ENCODE measurements at regions not wholly inside any gene's neighbourhood (a gene's known extent, or its start where the extent isn't known, plus 50 kb on each side); places are given as distances from the start of the nearest gene placed in this dataset.

GRCh38 chr5:23112237-23112636 is 259.1 kb upstream of the CDH12 start:
- H3K79me2 ChIP-seq (ENCODE audit: insufficient read depth, low read length), result no peaks in the 10 kb centered on the region
- intact Hi-C loops (cut with micrococcal nuclease; ENCODE audit: unreplicated experiment), result no loop called here
- no peaks in the 10 kb centered on the region for H4K20me1 ChIP-seq (ENCODE audit: insufficient read depth, low read length)
- ChIA-PET CTCF (ENCODE audit: low intra/inter-chr PET ratio, low total read pairs) (no interaction called here), POLR2A (no interaction called here)
- H3K27ac ChIP-seq (ENCODE audit: extremely low read length, insufficient read depth, low read length), result no peak overlapping the region
- no peak overlapping the region for H3K4me3 ChIP-seq (replicated peaks in 1 of 3; ENCODE audit: insufficient read depth in 1 of 3, low read depth in 2 of 3, low read length in 3 of 3)
- H3K9me3 ChIP-seq (ENCODE audit: low read length), result 0 out of 2 replicates have a peak, but pooled peaks cover 17% of the 10 kb centered on the region
- BruUV-seq (replicated peaks), result no TSS peak
- no peaks in the 10 kb centered on the region for H3K36me3 ChIP-seq (replicated peaks in 1 of 2; ENCODE audit: control insufficient read depth in 1 of 2, insufficient read depth in 2 of 2, low read length in 2 of 2)
- H2AFZ ChIP-seq (ENCODE audit: low read length), result no peak overlapping the region
- TF ChIP-seq, protein P1, sequence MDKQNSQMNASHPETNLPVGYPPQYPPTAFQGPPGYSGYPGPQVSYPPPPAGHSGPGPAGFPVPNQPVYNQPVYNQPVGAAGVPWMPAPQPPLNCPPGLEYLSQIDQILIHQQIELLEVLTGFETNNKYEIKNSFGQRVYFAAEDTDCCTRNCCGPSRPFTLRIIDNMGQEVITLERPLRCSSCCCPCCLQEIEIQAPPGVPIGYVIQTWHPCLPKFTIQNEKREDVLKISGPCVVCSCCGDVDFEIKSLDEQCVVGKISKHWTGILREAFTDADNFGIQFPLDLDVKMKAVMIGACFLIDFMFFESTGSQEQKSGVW (CRISPR knock-in tag; IDR thresholded peaks at IDR 0.05; ENCODE audit: borderline replicate concordance), result no peak
- in situ Hi-C loops (cut with HindIII; ENCODE audit: extremely low pct_ligation_motif_present, low pct_unique_long_range_greater_than_20kb), result no loop called here
- ATAC-seq (no peak), DNase-seq (ENCODE audit: low spot score) (no peak), FAIRE-seq (no peak)
- no peaks in the 10 kb centered on the region for H3K27me3 ChIP-seq (ENCODE audit: control insufficient read depth in 1 of 2, insufficient read depth in 2 of 2, low read length in 2 of 2)
- no peak overlapping the region for H3K9ac ChIP-seq (ENCODE audit: insufficient read depth, low read depth, low read length)
- H3K4me1 ChIP-seq (ENCODE audit: insufficient read depth, low read length), result no peaks in the 10 kb centered on the region
- H3K4me2 ChIP-seq (ENCODE audit: low read depth, low read length), result no peak overlapping the region

- in situ Hi-C loops (cut with HindIII; ENCODE audit: extremely low pct_ligation_motif_present, low pct_unique_long_range_greater_than_20kb) (no loop called here), intact Hi-C loops (cut with micrococcal nuclease; ENCODE audit: unreplicated experiment) (no loop called here)
- Histone ChIP-seq H3K36me3 (replicated peaks in 1 of 2; ENCODE audit: control insufficient read depth in 1 of 2, insufficient read depth in 2 of 2, low read length in 2 of 2) (no peaks in the 10 kb centered on the region), H3K4me3 (replicated peaks in 1 of 3; ENCODE audit: insufficient read depth in 1 of 3, low read depth in 2 of 3, low read length in 3 of 3) (no peak overlapping the region), H3K4me2 (ENCODE audit: low read depth, low read length) (no peak overlapping the region), H3K79me2 (ENCODE audit: insufficient read depth, low read length) (no peaks in the 10 kb centered on the region), H3K4me1 (ENCODE audit: insufficient read depth, low read length) (no peaks in the 10 kb centered on the region), H2AFZ (ENCODE audit: low read length) (no peak overlapping the region), H3K27me3 (ENCODE audit: control insufficient read depth in 1 of 2, insufficient read depth in 2 of 2, low read length in 2 of 2) (no peaks in the 10 kb centered on the region), H3K27ac (ENCODE audit: extremely low read length, insufficient read depth, low read length) (no peak overlapping the region), H4K20me1 (ENCODE audit: insufficient read depth, low read length) (no peaks in the 10 kb centered on the region), H3K9me3 (ENCODE audit: low read length) (peaks cover 51% of the 10 kb centered on the region), H3K9ac (ENCODE audit: insufficient read depth, low read depth, low read length) (no peak overlapping the region)
- no peak for DNase-seq (ENCODE audit: low spot score)
- ChIA-PET CTCF (ENCODE audit: low intra/inter-chr PET ratio, low total read pairs) (no interaction called here), POLR2A (no interaction called here)
- no peak for FAIRE-seq
- ATAC-seq, result no peak
- TF ChIP-seq ZBTB40 (IDR thresholded peaks at IDR 0.05) (no peak), ZBTB40 (CRISPR knock-in tag; IDR thresholded peaks at IDR 0.05) (no peak)
- no CpG with 5 or more reads among the region's 2 CpGs for WGBS (ENCODE audit: low lambda C conversion rate)
- no TSS peak for BruUV-seq (replicated peaks)
These were observed 251.9 kb upstream of the CDH12 start for GRCh38 chr5:23105021-23105420.

All from HepG2 (cell line).